ENCODE measurements at regions not wholly inside any gene's neighbourhood (a gene's known extent, or its start where the extent isn't known, plus 50 kb on each side); places are given as distances from the start of the nearest gene placed in this dataset.

DNA sequence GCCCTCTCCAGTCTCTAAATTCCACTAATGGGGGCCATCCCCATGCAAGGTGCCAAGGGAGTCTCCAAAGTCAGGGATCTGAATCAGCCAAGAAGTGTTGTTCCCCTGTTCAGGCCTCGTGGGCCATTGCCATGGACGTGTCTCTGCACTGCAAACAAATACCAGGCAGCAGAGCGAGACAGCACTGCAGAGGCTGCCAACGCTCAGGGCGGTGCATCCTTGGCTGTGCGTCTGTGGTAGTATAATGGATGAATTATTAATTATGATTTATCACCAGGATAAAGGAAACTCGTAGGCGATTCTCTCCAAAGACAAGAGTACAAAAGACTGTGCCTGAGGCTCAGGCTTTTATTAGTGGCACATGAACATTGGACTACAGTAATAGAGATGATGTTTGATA lies 122.3 kb upstream of the NTF3 start:
- TF ChIP-seq POLR2A (IDR thresholded peaks at IDR 0.05) = no peak
- TF ChIP-seq CTCF (IDR thresholded peaks at IDR 0.05) = no peak
- TF ChIP-seq POLR2AphosphoS5 (IDR thresholded peaks at IDR 0.05; ENCODE audit: insufficient read depth in 1 of 2, low read depth in 1 of 2) = no peak
